ENCODE measurements at regions not wholly inside any gene's neighbourhood (a gene's known extent, or its start where the extent isn't known, plus 50 kb on each side); places are given as distances from the start of the nearest gene placed in this dataset.

GRCh38 chr7:111676167-111676566, 113.9 kb upstream of the IMMP2L start:
- TF ChIP-seq GATA3 (IDR thresholded peaks at IDR 0.05; ENCODE audit: low read depth, low read length) (no peak), GATA2 (IDR thresholded peaks at IDR 0.05; ENCODE audit: low read depth, low read length) (no peak)

- TF ChIP-seq GATA3 (IDR thresholded peaks at IDR 0.05; ENCODE audit: low read depth, low read length) = no peak
- no peak for TF ChIP-seq GATA2 (IDR thresholded peaks at IDR 0.05; ENCODE audit: low read depth, low read length)
These were observed 110.6 kb upstream of the IMMP2L start for GRCh38 chr7:111672901-111673300.

GRCh38 chr7:111671927-111672326, 109.6 kb upstream of the IMMP2L start:
- TF ChIP-seq GATA2 (IDR thresholded peaks at IDR 0.05; ENCODE audit: low read depth, low read length) = no peak
- TF ChIP-seq GATA3 (IDR thresholded peaks at IDR 0.05; ENCODE audit: low read depth, low read length) = no peak

- TF ChIP-seq GATA3 (IDR thresholded peaks at IDR 0.05; ENCODE audit: low read depth, low read length) (no peak), GATA2 (IDR thresholded peaks at IDR 0.05; ENCODE audit: low read depth, low read length) (no peak)
These were observed 106.4 kb upstream of the IMMP2L start for GRCh38 chr7:111668711-111669110.

GRCh38 chr7:111667488-111667887, 105.2 kb upstream of the IMMP2L start:
- TF ChIP-seq GATA3 (IDR thresholded peaks at IDR 0.05; ENCODE audit: low read depth, low read length) = no peak
- no peak for TF ChIP-seq GATA2 (IDR thresholded peaks at IDR 0.05; ENCODE audit: low read depth, low read length)

GRCh38 chr7:111666260-111666659, 104.0 kb upstream of the IMMP2L start:
- TF ChIP-seq GATA3 (IDR thresholded peaks at IDR 0.05; ENCODE audit: low read depth, low read length) = no peak
- TF ChIP-seq GATA2 (IDR thresholded peaks at IDR 0.05; ENCODE audit: low read depth, low read length) = no peak

GRCh38 chr7:111663771-111664170, 101.5 kb upstream of the IMMP2L start:
- no peak for TF ChIP-seq GATA3 (IDR thresholded peaks at IDR 0.05; ENCODE audit: low read depth, low read length)
- TF ChIP-seq GATA2 (IDR thresholded peaks at IDR 0.05; ENCODE audit: low read depth, low read length) = no peak

- no peak for TF ChIP-seq GATA3 (IDR thresholded peaks at IDR 0.05; ENCODE audit: low read depth, low read length)
- TF ChIP-seq GATA2 (IDR thresholded peaks at IDR 0.05; ENCODE audit: low read depth, low read length) = no peak
These were observed 100.1 kb upstream of the IMMP2L start for GRCh38 chr7:111662386-111662785.

- no peak for TF ChIP-seq GATA3 (IDR thresholded peaks at IDR 0.05; ENCODE audit: low read depth, low read length)
- TF ChIP-seq GATA2 (IDR thresholded peaks at IDR 0.05; ENCODE audit: low read depth, low read length) = no peak
These were observed 98.2 kb upstream of the IMMP2L start for GRCh38 chr7:111660478-111660877.

- TF ChIP-seq GATA2 (IDR thresholded peaks at IDR 0.05; ENCODE audit: low read depth, low read length) (no peak), GATA3 (IDR thresholded peaks at IDR 0.05; ENCODE audit: low read depth, low read length) (no peak)
These were observed 96.3 kb upstream of the IMMP2L start for GRCh38 chr7:111658546-111658945.

GRCh38 chr7:111657018-111657417, 94.7 kb upstream of the IMMP2L start:
- TF ChIP-seq GATA3 (IDR thresholded peaks at IDR 0.05; ENCODE audit: low read depth, low read length) (no peak), GATA2 (IDR thresholded peaks at IDR 0.05; ENCODE audit: low read depth, low read length) (no peak)

GRCh38 chr7:111654343-111654742, 92.1 kb upstream of the IMMP2L start:
- peak; percentile 82 for TF ChIP-seq GATA2 (IDR thresholded peaks at IDR 0.05; ENCODE audit: low read depth, low read length)
- no peak for TF ChIP-seq GATA3 (IDR thresholded peaks at IDR 0.05; ENCODE audit: low read depth, low read length)

- TF ChIP-seq GATA3 (IDR thresholded peaks at IDR 0.05; ENCODE audit: low read depth, low read length) (no peak), GATA2 (IDR thresholded peaks at IDR 0.05; ENCODE audit: low read depth, low read length) (no peak)
These were observed 91.6 kb upstream of the IMMP2L start for GRCh38 chr7:111653846-111654245.

- TF ChIP-seq GATA3 (IDR thresholded peaks at IDR 0.05; ENCODE audit: low read depth, low read length) = peak; percentile 76
- peak; percentile 82 for TF ChIP-seq GATA2 (IDR thresholded peaks at IDR 0.05; ENCODE audit: low read depth, low read length)
These were observed 88.2 kb upstream of the IMMP2L start for GRCh38 chr7:111650456-111650999.

- TF ChIP-seq GATA2 (IDR thresholded peaks at IDR 0.05; ENCODE audit: low read depth, low read length) (no peak), GATA3 (IDR thresholded peaks at IDR 0.05; ENCODE audit: low read depth, low read length) (no peak)
These were observed 85.6 kb upstream of the IMMP2L start for GRCh38 chr7:111647881-111648280.

- TF ChIP-seq GATA2 (IDR thresholded peaks at IDR 0.05; ENCODE audit: low read depth, low read length) (no peak), GATA3 (IDR thresholded peaks at IDR 0.05; ENCODE audit: low read depth, low read length) (no peak)
These were observed 80.1 kb upstream of the IMMP2L start for GRCh38 chr7:111642373-111642772.

Data from SH-SY5Y (cell line).